CD4-positive, alpha-beta T cell (primary cell): ENCODE measurements at regions not wholly inside any gene's neighbourhood (a gene's known extent, or its start where the extent isn't known, plus 50 kb on each side); places are given as distances from the start of the nearest gene placed in this dataset.

Experiments
- ATAC-seq: fragments of 200-7000 bp; cut with Tn5 transposase; one replicate; pipeline ENCODE4 v1.10.0; 2022; ENCODE audit warnings: mild to moderate bottlenecking; ENCODE audit not compliant: poor library complexity
- CTCF ChIA-PET: fragments of 350-600 bp; sonication (Branson Sonifier 250); formaldehyde crosslinking; loops from one replicate; lab custom pipeline; 2021; ENCODE audit warnings: antibody characterized with exemption, inconsistent platforms; lab: Charles Lee
- POLR2A ChIA-PET: fragments of 350-600 bp; sonication (Branson Sonifier 250); formaldehyde crosslinking; loops from one replicate; lab custom pipeline; 2021; ENCODE audit warnings: antibody characterized with exemption, inconsistent platforms; lab: Charles Lee
- DNase-seq, 14 experiments: peaks; one replicate each; pipeline ENCODE4 v3.0.0-alpha.2; 2013 to 2020; ENCODE audit warnings: mixed read lengths in 2 of 14
- H3K27ac ChIP-seq, 2 donors: one replicate each; pipeline versions ENCODE4 v1.5.1 to v1.7.0; 2013; ENCODE audit warnings: low read length in 2 of 2, low read depth in 1 of 2, mild to moderate bottlenecking in 1 of 2
- H3K27me3 ChIP-seq, 2 experiments: 1 replicate in 1 of 2; 2 replicates in 1 of 2; pipeline versions ENCODE4 v1.6.1 to v1.7.0; 2013; ENCODE audit warnings: low read length in 2 of 2, control low read depth in 1 of 2, mild to moderate bottlenecking in 1 of 2, moderate library complexity in 1 of 2; ENCODE audit not compliant: insufficient read depth in 2 of 2, control insufficient read depth in 1 of 2
- H3K36me3 ChIP-seq: one replicate; pipeline ENCODE4 v1.6.1; 2013; ENCODE audit warnings: low read length, control low read depth; ENCODE audit not compliant: insufficient read depth
- H3K4me1 ChIP-seq: one replicate; pipeline ENCODE4 v1.6.1; 2013; ENCODE audit warnings: low read length, control low read depth; ENCODE audit not compliant: insufficient read depth
- H3K4me3 ChIP-seq: one replicate; pipeline ENCODE4 v1.5.1; 2013; ENCODE audit warnings: mild to moderate bottlenecking, low read length, moderate library complexity
- H3K9me3 ChIP-seq, 2 experiments: 1 replicate in 1 of 2; 2 replicates in 1 of 2; pipeline versions ENCODE4 v1.6.1 to v1.7.0; 2013; ENCODE audit warnings: low read length in 2 of 2, mild to moderate bottlenecking in 2 of 2, control low read depth in 1 of 2, moderate library complexity in 1 of 2; ENCODE audit not compliant: control insufficient read depth in 1 of 2, insufficient read depth in 1 of 2
- H3K27ac Mint-ChIP-seq: one replicate; pipeline ENCODE4 v1.8.0; 2020; ENCODE audit warnings: mixed read lengths
- H3K27me3 Mint-ChIP-seq: one replicate; pipeline ENCODE4 v1.8.0; 2021; ENCODE audit warnings: mixed read lengths
- H3K36me3 Mint-ChIP-seq: one replicate; pipeline ENCODE4 v1.8.0; 2021; ENCODE audit warnings: low read depth, mixed read lengths
- H3K4me1 Mint-ChIP-seq: one replicate; pipeline ENCODE4 v1.8.0; 2021; ENCODE audit warnings: low read depth, mixed read lengths
- H3K4me3 Mint-ChIP-seq: one replicate; pipeline ENCODE4 v1.8.0; 2020; ENCODE audit warnings: mild to moderate bottlenecking, mixed read lengths
- H3K9me3 Mint-ChIP-seq: one replicate; pipeline ENCODE4 v1.8.0; 2020; ENCODE audit warnings: mixed read lengths
- intact Hi-C, 2 experiments: fragments of 100-400 bp; cut with DNase I in 1 of 2; cut with micrococcal nuclease in 1 of 2; formaldehyde crosslinking; loops; one replicate each; pipeline versions ENCODE4 v1.15.1 to v1.9.0; 2023 to 2025; cut with DNase I, micrococcal nuclease
- TF ChIP-seq, protein P1 (sequence below): fragments of 200-600 bp; IDR thresholded peaks from one replicate; pipeline ENCODE4 v1.8.0; 2022; ENCODE audit warnings: antibody characterized with exemption, mild to moderate bottlenecking

DNA sequence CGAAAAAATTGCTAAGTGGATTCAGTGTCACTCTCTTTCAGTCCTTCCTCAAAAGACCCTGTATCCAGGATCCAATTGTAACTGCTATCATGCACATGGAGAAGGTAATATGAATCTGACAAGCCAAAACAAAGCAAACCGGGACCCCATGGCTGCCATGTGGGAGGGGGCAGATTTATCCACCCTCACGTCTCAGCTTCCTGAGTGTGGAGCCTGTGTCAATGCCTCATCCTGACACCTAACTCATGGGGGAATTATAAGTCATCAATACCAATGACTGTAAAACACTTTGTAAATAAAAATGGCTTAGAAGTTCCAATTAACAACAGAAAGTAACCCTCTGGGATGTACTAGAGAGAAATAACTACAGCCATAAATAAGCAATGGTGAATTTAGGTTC lies 174.1 kb upstream of the MCHR2 start:
- POLR2A ChIA-PET: no interaction called here

DNA sequence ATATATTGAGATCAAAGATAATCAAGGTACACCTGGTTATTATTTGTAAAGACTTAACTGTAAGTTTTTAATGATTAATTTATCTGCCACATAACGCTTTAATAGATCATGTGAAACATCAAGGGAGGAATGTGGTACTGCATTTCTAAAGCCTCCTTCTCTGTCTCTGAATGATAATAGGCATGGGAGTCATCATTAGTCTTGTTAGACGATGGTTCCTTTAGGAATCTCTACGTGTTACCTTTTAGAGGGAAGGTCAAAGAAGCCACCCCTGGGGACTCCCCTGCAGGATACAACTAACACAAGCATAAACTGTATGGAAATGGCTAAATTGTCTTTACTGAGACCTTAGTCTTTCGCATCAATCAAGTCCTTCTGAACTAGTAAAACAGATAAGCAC lies 173.6 kb upstream of the MCHR2 start:
- Mint-ChIP-seq H3K4me1 (no peaks in the 10 kb centered on the region), H3K27me3 (peaks cover 5% of the 10 kb centered on the region), H3K36me3 (no peaks in the 10 kb centered on the region), H3K27ac (no peak overlapping the region), H3K9me3 (no peaks in the 10 kb centered on the region), H3K4me3 (no peak overlapping the region)
- Histone ChIP-seq H3K9me3 (no peaks in the 10 kb centered on the region), H3K4me1 (no peaks in the 10 kb centered on the region), H3K27me3 (no peaks in the 10 kb centered on the region), H3K36me3 (no peaks in the 10 kb centered on the region), H3K27ac (no peak overlapping the region), H3K4me3 (no peak overlapping the region)
- intact Hi-C loops: no loop called here
- ChIA-PET POLR2A (no interaction called here), CTCF (no interaction called here)
- TF ChIP-seq, protein P1, sequence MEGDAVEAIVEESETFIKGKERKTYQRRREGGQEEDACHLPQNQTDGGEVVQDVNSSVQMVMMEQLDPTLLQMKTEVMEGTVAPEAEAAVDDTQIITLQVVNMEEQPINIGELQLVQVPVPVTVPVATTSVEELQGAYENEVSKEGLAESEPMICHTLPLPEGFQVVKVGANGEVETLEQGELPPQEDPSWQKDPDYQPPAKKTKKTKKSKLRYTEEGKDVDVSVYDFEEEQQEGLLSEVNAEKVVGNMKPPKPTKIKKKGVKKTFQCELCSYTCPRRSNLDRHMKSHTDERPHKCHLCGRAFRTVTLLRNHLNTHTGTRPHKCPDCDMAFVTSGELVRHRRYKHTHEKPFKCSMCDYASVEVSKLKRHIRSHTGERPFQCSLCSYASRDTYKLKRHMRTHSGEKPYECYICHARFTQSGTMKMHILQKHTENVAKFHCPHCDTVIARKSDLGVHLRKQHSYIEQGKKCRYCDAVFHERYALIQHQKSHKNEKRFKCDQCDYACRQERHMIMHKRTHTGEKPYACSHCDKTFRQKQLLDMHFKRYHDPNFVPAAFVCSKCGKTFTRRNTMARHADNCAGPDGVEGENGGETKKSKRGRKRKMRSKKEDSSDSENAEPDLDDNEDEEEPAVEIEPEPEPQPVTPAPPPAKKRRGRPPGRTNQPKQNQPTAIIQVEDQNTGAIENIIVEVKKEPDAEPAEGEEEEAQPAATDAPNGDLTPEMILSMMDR: no peak
- DNase-seq (no peak), ATAC-seq (no peak)

More for the DNA sequence above, 174.1 kb upstream of the MCHR2 start:
- Mint-ChIP-seq H3K4me1 (no peaks in the 10 kb centered on the region), H3K4me3 (no peak overlapping the region), H3K27ac (no peak overlapping the region), H3K27me3 (no peaks in the 10 kb centered on the region), H3K9me3 (no peaks in the 10 kb centered on the region), H3K36me3 (no peaks in the 10 kb centered on the region)
- H3K9me3 ChIP-seq: no peaks in the 10 kb centered on the region
- H3K27ac ChIP-seq: no peak overlapping the region
- TF ChIP-seq, protein P1: no peak
- ATAC-seq (no peak), DNase-seq (no peak)
- intact Hi-C loops: no loop called here
- H3K4me1 ChIP-seq: no peaks in the 10 kb centered on the region
- CTCF ChIA-PET: interaction anchor here (0.6 kb wide), 1 partner anchor 444 kb away, joined by 3 read pairs; no protein-coding TSS in a partner anchor
- H3K27me3 ChIP-seq: no peaks in the 10 kb centered on the region
- H3K36me3 ChIP-seq: no peaks in the 10 kb centered on the region
- no peak overlapping the region for H3K4me3 ChIP-seq

DNA sequence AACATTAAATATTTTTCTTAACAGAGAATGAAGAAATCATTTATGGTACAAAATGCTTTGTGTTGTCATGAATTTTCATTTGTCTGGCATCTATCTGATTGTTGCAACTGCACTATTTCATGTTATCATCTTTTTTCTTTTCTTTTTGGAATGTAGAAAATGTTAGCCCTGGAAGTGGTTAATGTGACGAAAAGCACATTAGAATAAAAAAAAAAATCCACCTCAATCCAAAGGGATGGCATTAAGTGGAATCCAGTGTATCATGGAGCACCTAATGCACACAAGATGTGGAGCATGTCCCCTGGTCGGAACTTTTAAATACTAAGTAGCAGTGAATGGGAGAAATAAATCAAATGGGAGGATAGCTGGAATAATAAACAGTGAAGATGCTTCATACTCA lies 172.9 kb upstream of the MCHR2 start:
- Mint-ChIP-seq H3K4me3 (no peak overlapping the region), H3K27ac (no peak overlapping the region), H3K27me3 (peaks cover 5% of the 10 kb centered on the region), H3K9me3 (no peaks in the 10 kb centered on the region), H3K4me1 (no peaks in the 10 kb centered on the region), H3K36me3 (no peaks in the 10 kb centered on the region)
- H3K4me3 ChIP-seq: no peak overlapping the region
- H3K4me1 ChIP-seq: no peaks in the 10 kb centered on the region
- ChIA-PET CTCF (no interaction called here), POLR2A (no interaction called here)
- no peak overlapping the region for H3K27ac ChIP-seq
- H3K36me3 ChIP-seq: no peaks in the 10 kb centered on the region
- no peaks in the 10 kb centered on the region for H3K27me3 ChIP-seq
- H3K9me3 ChIP-seq: no peaks in the 10 kb centered on the region
- no peak for ATAC-seq
- DNase-seq: no peak
- TF ChIP-seq, protein P1: no peak
- intact Hi-C loops: no loop called here
